ENCODE measurements at regions not wholly inside any gene's neighbourhood (a gene's known extent, or its start where the extent isn't known, plus 50 kb on each side); places are given as distances from the start of the nearest gene placed in this dataset.
A peak's percentile ranks its signal among the peaks of the same experiment; 100 is the strongest.

DNA sequence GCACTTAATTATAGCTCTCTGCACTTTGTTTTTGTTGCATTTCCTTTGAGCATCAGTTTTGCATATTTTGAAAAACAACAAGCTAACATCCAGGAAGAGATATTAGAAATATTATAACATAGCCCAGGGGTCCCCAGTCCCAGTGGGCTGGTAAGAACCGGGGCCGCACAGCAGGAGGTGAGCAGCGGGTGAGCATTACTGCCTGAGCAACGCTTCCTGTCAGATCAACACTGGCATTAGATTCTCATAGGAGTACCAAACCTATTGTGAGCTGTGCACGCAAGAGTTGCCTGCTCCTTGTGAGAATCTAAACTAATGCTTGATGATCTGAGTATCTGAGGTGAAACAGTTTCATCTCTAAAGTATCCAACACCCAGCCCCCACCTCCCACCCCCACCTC is 675.9 kb upstream of the ZNF608 start:
- ATAC-seq = no peak
- ChIA-PET POLR2A (no interaction called here), CTCF (no interaction called here)
- intact Hi-C loops (cut with micrococcal nuclease; ENCODE audit: unreplicated experiment) = loop anchor here (5.0 kb wide), 1 partner anchor 60 kb away; no protein-coding TSS in a partner anchor
- Histone ChIP-seq H3K4me3 (ENCODE audit: low read depth in 2 of 2, low read length in 2 of 2) (no peak overlapping the region), H3K27ac (ENCODE audit: low read length) (peak overlapping the region; percentile 72), H3K9me3 (ENCODE audit: control insufficient read depth, insufficient read depth, low read depth, low read length) (no peaks in the 10 kb centered on the region), H3K4me1 (ENCODE audit: control insufficient read depth, insufficient read depth, low read length) (peaks cover 18% of the 10 kb centered on the region; the same call in 1 of the 2 replicates), H3K27me3 (ENCODE audit: control insufficient read depth, insufficient read depth, low read length) (no peaks in the 10 kb centered on the region), H3K36me3 (ENCODE audit: control insufficient read depth, insufficient read depth, low read length) (no peaks in the 10 kb centered on the region)
- no TSS peak for BruUV-seq (replicated peaks)
- TF ChIP-seq CTCF (IDR thresholded peaks at IDR 0.05) (no peak), TCF7L2 (IDR thresholded peaks at IDR 0.05; ENCODE audit: low read depth, low read length) (no peak), POLR2AphosphoS5 (IDR thresholded peaks at IDR 0.05; ENCODE audit: low read depth, low read length) (no peak), SIN3A (IDR thresholded peaks at IDR 0.05; ENCODE audit: borderline replicate concordance, insufficient read depth, low read depth, low read length) (no peak)
- TF ChIP-seq, protein P1, sequence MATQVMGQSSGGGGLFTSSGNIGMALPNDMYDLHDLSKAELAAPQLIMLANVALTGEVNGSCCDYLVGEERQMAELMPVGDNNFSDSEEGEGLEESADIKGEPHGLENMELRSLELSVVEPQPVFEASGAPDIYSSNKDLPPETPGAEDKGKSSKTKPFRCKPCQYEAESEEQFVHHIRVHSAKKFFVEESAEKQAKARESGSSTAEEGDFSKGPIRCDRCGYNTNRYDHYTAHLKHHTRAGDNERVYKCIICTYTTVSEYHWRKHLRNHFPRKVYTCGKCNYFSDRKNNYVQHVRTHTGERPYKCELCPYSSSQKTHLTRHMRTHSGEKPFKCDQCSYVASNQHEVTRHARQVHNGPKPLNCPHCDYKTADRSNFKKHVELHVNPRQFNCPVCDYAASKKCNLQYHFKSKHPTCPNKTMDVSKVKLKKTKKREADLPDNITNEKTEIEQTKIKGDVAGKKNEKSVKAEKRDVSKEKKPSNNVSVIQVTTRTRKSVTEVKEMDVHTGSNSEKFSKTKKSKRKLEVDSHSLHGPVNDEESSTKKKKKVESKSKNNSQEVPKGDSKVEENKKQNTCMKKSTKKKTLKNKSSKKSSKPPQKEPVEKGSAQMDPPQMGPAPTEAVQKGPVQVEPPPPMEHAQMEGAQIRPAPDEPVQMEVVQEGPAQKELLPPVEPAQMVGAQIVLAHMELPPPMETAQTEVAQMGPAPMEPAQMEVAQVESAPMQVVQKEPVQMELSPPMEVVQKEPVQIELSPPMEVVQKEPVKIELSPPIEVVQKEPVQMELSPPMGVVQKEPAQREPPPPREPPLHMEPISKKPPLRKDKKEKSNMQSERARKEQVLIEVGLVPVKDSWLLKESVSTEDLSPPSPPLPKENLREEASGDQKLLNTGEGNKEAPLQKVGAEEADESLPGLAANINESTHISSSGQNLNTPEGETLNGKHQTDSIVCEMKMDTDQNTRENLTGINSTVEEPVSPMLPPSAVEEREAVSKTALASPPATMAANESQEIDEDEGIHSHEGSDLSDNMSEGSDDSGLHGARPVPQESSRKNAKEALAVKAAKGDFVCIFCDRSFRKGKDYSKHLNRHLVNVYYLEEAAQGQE (IDR thresholded peaks at IDR 0.05; ENCODE audit: insufficient read depth in 1 of 2, low read depth in 2 of 2, low read length in 1 of 2) = no peak
- in situ Hi-C loops (cut with HindIII; ENCODE audit: low pct_unique_long_range_greater_than_20kb, low sequenced_read_pairs) = no loop called here
- DNase-seq (ENCODE audit: low read depth, low spot score) = no peak

DNA sequence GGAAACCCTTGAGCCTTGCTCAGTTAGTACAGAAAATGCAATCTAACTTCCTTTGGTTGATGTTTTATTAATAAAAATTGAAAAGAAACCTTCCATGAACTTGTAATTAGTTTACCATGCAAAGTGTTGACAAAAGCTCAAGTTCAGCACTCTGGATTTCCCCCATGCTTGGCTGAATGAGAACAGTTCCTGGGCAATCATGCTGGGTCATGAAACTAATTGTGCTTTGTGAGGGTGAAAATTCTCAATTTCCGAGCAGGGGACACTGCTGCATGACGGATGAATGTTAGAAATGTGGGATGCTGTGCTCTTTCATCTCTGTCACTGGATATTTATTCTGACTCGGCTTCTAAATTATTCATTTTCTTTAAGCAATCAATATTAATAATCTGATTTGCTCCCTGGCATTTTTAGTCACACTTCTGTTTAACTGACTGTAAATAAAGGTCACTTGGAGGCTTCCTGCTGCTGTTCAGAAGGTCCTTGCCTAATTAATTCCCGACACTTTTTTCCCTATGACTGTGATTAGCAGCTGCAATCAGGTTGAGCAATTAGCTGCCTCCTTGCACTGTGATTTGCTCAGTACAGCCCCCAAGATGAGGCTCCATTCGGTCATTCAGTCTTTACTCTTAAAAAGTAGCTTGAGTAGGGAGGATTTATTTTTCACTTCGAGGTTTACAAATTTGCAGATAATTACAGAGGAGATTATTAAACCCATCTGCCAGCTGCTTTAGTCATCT is 678.1 kb upstream of the ZNF608 start:
- ChIA-PET POLR2A (no interaction called here), CTCF (no interaction called here)
- intact Hi-C loops (cut with micrococcal nuclease; ENCODE audit: unreplicated experiment) = loop anchor here (5.0 kb wide), 1 partner anchor 58 kb away; no protein-coding TSS in a partner anchor
- Histone ChIP-seq H3K4me3 (ENCODE audit: low read depth in 2 of 2, low read length in 2 of 2) (no peak overlapping the region), H3K27me3 (ENCODE audit: control insufficient read depth, insufficient read depth, low read length) (no peaks in the 10 kb centered on the region), H3K36me3 (ENCODE audit: control insufficient read depth, insufficient read depth, low read length) (no peaks in the 10 kb centered on the region), H3K9me3 (ENCODE audit: control insufficient read depth, insufficient read depth, low read depth, low read length) (no peaks in the 10 kb centered on the region; the same call in 1 of the 2 replicates), H3K27ac (ENCODE audit: low read length) (peak overlapping the region; percentile 72), H3K4me1 (ENCODE audit: control insufficient read depth, insufficient read depth, low read length) (peaks cover 18% of the 10 kb centered on the region; the same call in 1 of the 2 replicates)
- DNase-seq (ENCODE audit: low read depth, low spot score) (no peak), ATAC-seq (no peak)
- BruUV-seq (replicated peaks) = no TSS peak
- TF ChIP-seq, protein P1 (IDR thresholded peaks at IDR 0.05; ENCODE audit: insufficient read depth in 1 of 2, low read depth in 2 of 2, low read length in 1 of 2) = peak; percentile 71 to 75; a peak in 3 of 4 replicates
- no peak for TF ChIP-seq SIN3A (IDR thresholded peaks at IDR 0.05; ENCODE audit: borderline replicate concordance, insufficient read depth, low read depth, low read length)
- TF ChIP-seq CTCF (IDR thresholded peaks at IDR 0.05) = no peak
- in situ Hi-C loops (cut with HindIII; ENCODE audit: low pct_unique_long_range_greater_than_20kb, low sequenced_read_pairs) = no loop called here
